DMS53 (cell line): ENCODE measurements at regions not wholly inside any gene's neighbourhood (a gene's known extent, or its start where the extent isn't known, plus 50 kb on each side); places are given as distances from the start of the nearest gene placed in this dataset.

ENCODE experiments used
- DNase-seq: peaks from one replicate; lab custom pipeline; 2025; lab: John Stamatoyannopoulos, UW

- no peak for DNase-seq
These were observed 284.8 kb downstream of the THBS2 start for GRCh38 chr6:168968801-168969200.

GRCh38 chr6:168968228-168968627, 285.4 kb downstream of the THBS2 start:
- peak; percentile 95 for DNase-seq

- DNase-seq: no peak
These were observed 286.2 kb downstream of the THBS2 start for GRCh38 chr6:168967281-168967925.

- DNase-seq: no peak
These were observed 289.4 kb downstream of the THBS2 start for GRCh38 chr6:168964138-168964835.

GRCh38 chr6:168962886-168963285, 290.8 kb downstream of the THBS2 start:
- DNase-seq: no peak

GRCh38 chr6:168961264-168961656, 292.4 kb downstream of the THBS2 start:
- DNase-seq: no peak

GRCh38 chr6:168960551-168961263, 292.9 kb downstream of the THBS2 start:
- DNase-seq: no peak

GRCh38 chr6:168959696-168960095, 293.9 kb downstream of the THBS2 start:
- DNase-seq: no peak

- peak; percentile 83 for DNase-seq
These were observed 296.5 kb downstream of the THBS2 start for GRCh38 chr6:168956884-168957730.

- DNase-seq: no peak
These were observed 297.4 kb downstream of the THBS2 start for GRCh38 chr6:168956141-168956838.

GRCh38 chr6:168953461-168953860, 300.2 kb downstream of the THBS2 start:
- no peak for DNase-seq

GRCh38 chr6:168951217-168951616, 302.4 kb downstream of the THBS2 start:
- DNase-seq: no peak

- no peak for DNase-seq
These were observed 302.8 kb downstream of the THBS2 start for GRCh38 chr6:168950858-168951214.

GRCh38 chr6:168949981-168950857, 303.4 kb downstream of the THBS2 start:
- DNase-seq: no peak

GRCh38 chr6:168948990-168949531, 304.6 kb downstream of the THBS2 start:
- DNase-seq: no peak

- no peak for DNase-seq
These were observed 305.6 kb downstream of the THBS2 start for GRCh38 chr6:168948002-168948401.

GRCh38 chr6:168943231-168943905, 310.3 kb downstream of the THBS2 start:
- no peak for DNase-seq

- no peak for DNase-seq
These were observed 311.0 kb downstream of the THBS2 start for GRCh38 chr6:168942646-168943045.

- no peak for DNase-seq
These were observed 312.6 kb downstream of the THBS2 start for GRCh38 chr6:168941036-168941435.

GRCh38 chr6:168939796-168940195, 313.9 kb downstream of the THBS2 start:
- no peak for DNase-seq
